Ramos (cell line): ENCODE measurements at regions not wholly inside any gene's neighbourhood (a gene's known extent, or its start where the extent isn't known, plus 50 kb on each side); places are given as distances from the start of the nearest gene placed in this dataset.
"Not testable (repeated sequence)": the region's sequence is repeated elsewhere in the genome, so short reads cannot be mapped to it uniquely, and the experiment has no call there.

Source experiments
- in situ Hi-C: fragments of 300-500 bp; cut with MboI; formaldehyde crosslinking; loops from one replicate; pipeline ENCODE4 v1.14.3; 2022; ENCODE audit warnings: low sequenced_read_pairs; ENCODE audit not compliant: unreplicated experiment

GRCh38 chr14:25461780-25462179 lies 411.8 kb upstream of the STXBP6 start:
- in situ Hi-C loops = no loop called here

- in situ Hi-C loops = no loop called here
Observed at GRCh38 chr14:25444381-25444780, 394.4 kb upstream of the STXBP6 start.

- in situ Hi-C loops = not testable (repeated sequence)
Observed at GRCh38 chr14:25440382-25440781, 390.4 kb upstream of the STXBP6 start.

GRCh38 chr14:25436906-25437305 lies 387.0 kb upstream of the STXBP6 start:
- in situ Hi-C loops = no loop called here

GRCh38 chr14:25436288-25436875 lies 386.4 kb upstream of the STXBP6 start:
- in situ Hi-C loops = no loop called here

- in situ Hi-C loops = no loop called here
Observed at GRCh38 chr14:25431211-25432076, 381.5 kb upstream of the STXBP6 start.

GRCh38 chr14:25430808-25431207 lies 380.9 kb upstream of the STXBP6 start:
- in situ Hi-C loops = no loop called here

- in situ Hi-C loops = loop anchor here (25.0 kb wide), 1 partner anchor 676 kb away; no protein-coding TSS in a partner anchor
Observed at GRCh38 chr14:25412998-25413397, 363.1 kb upstream of the STXBP6 start.

- in situ Hi-C loops = loop anchor here (25.0 kb wide), 1 partner anchor 675 kb away; no protein-coding TSS in a partner anchor
Observed at GRCh38 chr14:25411781-25412757, 362.1 kb upstream of the STXBP6 start.

GRCh38 chr14:25406818-25407217 lies 356.9 kb upstream of the STXBP6 start:
- in situ Hi-C loops = loop anchor here (25.0 kb wide), 1 partner anchor 670 kb away; no protein-coding TSS in a partner anchor

- in situ Hi-C loops = loop anchor here (25.0 kb wide), 1 partner anchor 663 kb away; no protein-coding TSS in a partner anchor
Observed at GRCh38 chr14:25400607-25401206, 350.8 kb upstream of the STXBP6 start.

- in situ Hi-C loops = no loop called here
Observed at GRCh38 chr14:25396128-25396527, 346.2 kb upstream of the STXBP6 start.

GRCh38 chr14:25394791-25395391 lies 344.9 kb upstream of the STXBP6 start:
- in situ Hi-C loops = no loop called here

- in situ Hi-C loops = no loop called here
Observed at GRCh38 chr14:25394356-25394755, 344.4 kb upstream of the STXBP6 start.

GRCh38 chr14:25389948-25390347 lies 340.0 kb upstream of the STXBP6 start:
- in situ Hi-C loops = no loop called here

- in situ Hi-C loops = no loop called here
Observed at GRCh38 chr14:25381498-25381897, 331.6 kb upstream of the STXBP6 start.

GRCh38 chr14:25375639-25376038 lies 325.7 kb upstream of the STXBP6 start:
- in situ Hi-C loops = no loop called here

GRCh38 chr14:25371068-25371467 lies 321.1 kb upstream of the STXBP6 start:
- in situ Hi-C loops = no loop called here

- in situ Hi-C loops = not testable (repeated sequence)
Observed at GRCh38 chr14:25370057-25370456, 320.1 kb upstream of the STXBP6 start.
